Colonic mucosa (tissue), 4 donors: ENCODE measurements at regions not wholly inside any gene's neighbourhood (a gene's known extent, or its start where the extent isn't known, plus 50 kb on each side); places are given as distances from the start of the nearest gene placed in this dataset.

Experiments
- DNase-seq: peaks from one replicate; pipeline ENCODE4 v3.0.0-alpha.2; 2020
- H3K27ac ChIP-seq: fragments of 200-600 bp; one replicate; pipeline ENCODE4 v1.8.0; 2021
- H3K27me3 ChIP-seq: fragments of 200-600 bp; one replicate; pipeline ENCODE4 v1.8.0; 2021
- H3K36me3 ChIP-seq: fragments of 200-600 bp; one replicate; pipeline ENCODE4 v1.8.0; 2021
- H3K4me1 ChIP-seq: fragments of 200-600 bp; one replicate; pipeline ENCODE4 v1.8.0; 2021; ENCODE audit warnings: mild to moderate bottlenecking
- H3K4me3 ChIP-seq: fragments of 200-600 bp; one replicate; pipeline ENCODE4 v1.8.0; 2021
- H3K9ac ChIP-seq, 2 donors: one replicate each; pipeline ENCODE4 v1.7.0; 2013; ENCODE audit warnings: control low read depth in 2 of 2, low read depth in 2 of 2, low read length in 2 of 2
- H3K9me3 ChIP-seq: fragments of 200-600 bp; one replicate; pipeline ENCODE4 v1.8.0; 2021
- intact Hi-C: fragments of 100-400 bp; cut with DNase I; formaldehyde crosslinking; loops from one replicate; pipeline ENCODE4 v1.14.1; 2022
- TF ChIP-seq, protein P1 (sequence below): fragments of 200-600 bp; IDR thresholded peaks from one replicate; pipeline ENCODE4 v1.8.0; 2022; ENCODE audit warnings: antibody characterized with exemption, mild to moderate bottlenecking
- donor health status: healthy.
- donor health status: DM: no; HTN: no; CAD: no.
- donor health status: DM: no; HTN: no; CAD: no.

- Histone ChIP-seq H3K9ac (no peak overlapping the region), H3K9me3 (no peaks in the 10 kb centered on the region), H3K4me1 (no peaks in the 10 kb centered on the region), H3K27me3 (no peaks in the 10 kb centered on the region), H3K36me3 (no peaks in the 10 kb centered on the region), H3K4me3 (no peak overlapping the region), H3K27ac (no peak overlapping the region)
- TF ChIP-seq, protein P1, sequence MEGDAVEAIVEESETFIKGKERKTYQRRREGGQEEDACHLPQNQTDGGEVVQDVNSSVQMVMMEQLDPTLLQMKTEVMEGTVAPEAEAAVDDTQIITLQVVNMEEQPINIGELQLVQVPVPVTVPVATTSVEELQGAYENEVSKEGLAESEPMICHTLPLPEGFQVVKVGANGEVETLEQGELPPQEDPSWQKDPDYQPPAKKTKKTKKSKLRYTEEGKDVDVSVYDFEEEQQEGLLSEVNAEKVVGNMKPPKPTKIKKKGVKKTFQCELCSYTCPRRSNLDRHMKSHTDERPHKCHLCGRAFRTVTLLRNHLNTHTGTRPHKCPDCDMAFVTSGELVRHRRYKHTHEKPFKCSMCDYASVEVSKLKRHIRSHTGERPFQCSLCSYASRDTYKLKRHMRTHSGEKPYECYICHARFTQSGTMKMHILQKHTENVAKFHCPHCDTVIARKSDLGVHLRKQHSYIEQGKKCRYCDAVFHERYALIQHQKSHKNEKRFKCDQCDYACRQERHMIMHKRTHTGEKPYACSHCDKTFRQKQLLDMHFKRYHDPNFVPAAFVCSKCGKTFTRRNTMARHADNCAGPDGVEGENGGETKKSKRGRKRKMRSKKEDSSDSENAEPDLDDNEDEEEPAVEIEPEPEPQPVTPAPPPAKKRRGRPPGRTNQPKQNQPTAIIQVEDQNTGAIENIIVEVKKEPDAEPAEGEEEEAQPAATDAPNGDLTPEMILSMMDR: no peak
- no peak for DNase-seq
- intact Hi-C loops: no loop called here
Observed at GRCh38 chr18:68418226-68418868, 296.6 kb downstream of the TMX3 start.

GRCh38 chr18:68417826-68418225 lies 297.1 kb downstream of the TMX3 start:
- Histone ChIP-seq H3K9ac (no peak overlapping the region), H3K9me3 (no peaks in the 10 kb centered on the region), H3K27ac (no peak overlapping the region), H3K27me3 (no peaks in the 10 kb centered on the region), H3K4me3 (no peak overlapping the region), H3K36me3 (no peaks in the 10 kb centered on the region), H3K4me1 (no peaks in the 10 kb centered on the region)
- intact Hi-C loops: no loop called here
- DNase-seq: no peak
- TF ChIP-seq, protein P1: no peak

GRCh38 chr18:68417166-68417799 lies 297.6 kb downstream of the TMX3 start:
- Histone ChIP-seq H3K9me3 (no peaks in the 10 kb centered on the region), H3K4me3 (no peak overlapping the region), H3K27me3 (no peaks in the 10 kb centered on the region), H3K36me3 (no peaks in the 10 kb centered on the region), H3K27ac (no peak overlapping the region), H3K9ac (no peak overlapping the region), H3K4me1 (no peaks in the 10 kb centered on the region)
- DNase-seq: no peak
- intact Hi-C loops: no loop called here
- TF ChIP-seq, protein P1: no peak

GRCh38 chr18:68414407-68414806 lies 300.5 kb downstream of the TMX3 start:
- Histone ChIP-seq H3K36me3 (no peaks in the 10 kb centered on the region), H3K4me1 (no peaks in the 10 kb centered on the region), H3K4me3 (no peak overlapping the region), H3K27me3 (no peaks in the 10 kb centered on the region), H3K27ac (no peak overlapping the region), H3K9ac (no peak overlapping the region), H3K9me3 (no peaks in the 10 kb centered on the region)
- DNase-seq: no peak
- TF ChIP-seq, protein P1: no peak
- intact Hi-C loops: no loop called here

- Histone ChIP-seq H3K27me3 (no peaks in the 10 kb centered on the region), H3K9me3 (no peaks in the 10 kb centered on the region), H3K27ac (no peak overlapping the region), H3K4me3 (no peak overlapping the region), H3K9ac (no peak overlapping the region), H3K36me3 (no peaks in the 10 kb centered on the region), H3K4me1 (no peaks in the 10 kb centered on the region)
- no peak for DNase-seq
- intact Hi-C loops: no loop called here
- TF ChIP-seq, protein P1: no peak
Observed at GRCh38 chr18:68409576-68409975, 305.3 kb downstream of the TMX3 start.
